ENCODE measurements at regions not wholly inside any gene's neighbourhood (a gene's known extent, or its start where the extent isn't known, plus 50 kb on each side); places are given as distances from the start of the nearest gene placed in this dataset.
"Not testable (repeated sequence)": the region's sequence is repeated elsewhere in the genome, so short reads cannot be mapped to it uniquely, and the experiment has no call there.

- DNase-seq = no peak
Measured at GRCh38 chr3:194029846-194030245, 106.1 kb upstream of the HES1 start.

GRCh38 chr3:194030372-194030771, 105.6 kb upstream of the HES1 start:
- DNase-seq = no peak

- no peak for DNase-seq
Measured at GRCh38 chr3:194031349-194031748, 104.6 kb upstream of the HES1 start.

- DNase-seq = no peak
Measured at GRCh38 chr3:194031867-194032635, 103.9 kb upstream of the HES1 start.

GRCh38 chr3:194032828-194033435, 103.0 kb upstream of the HES1 start:
- DNase-seq = no peak

- no peak for DNase-seq
Measured at GRCh38 chr3:194034346-194035336, 101.3 kb upstream of the HES1 start.

GRCh38 chr3:194035406-194036138, 100.4 kb upstream of the HES1 start:
- DNase-seq = no peak

- no peak for DNase-seq
Measured at GRCh38 chr3:194036842-194037241, 99.1 kb upstream of the HES1 start.

GRCh38 chr3:194038346-194038745, 97.6 kb upstream of the HES1 start:
- not testable (repeated sequence) for DNase-seq

GRCh38 chr3:194038960-194039359, 97.0 kb upstream of the HES1 start:
- no peak for DNase-seq

- no peak for DNase-seq
Measured at GRCh38 chr3:194040516-194041273, 95.3 kb upstream of the HES1 start.

GRCh38 chr3:194042927-194043326, 93.0 kb upstream of the HES1 start:
- no peak for DNase-seq

GRCh38 chr3:194043516-194043915, 92.4 kb upstream of the HES1 start:
- no peak for DNase-seq

GRCh38 chr3:194045289-194045688, 90.7 kb upstream of the HES1 start:
- DNase-seq = no peak

- DNase-seq = no peak
Measured at GRCh38 chr3:194045919-194046318, 90.0 kb upstream of the HES1 start.

- no peak for DNase-seq
Measured at GRCh38 chr3:194046531-194046930, 89.4 kb upstream of the HES1 start.

GRCh38 chr3:194046995-194047645, 88.8 kb upstream of the HES1 start:
- DNase-seq = peak; percentile 18 to 45

GRCh38 chr3:194049394-194049793, 86.6 kb upstream of the HES1 start:
- DNase-seq = no peak

- DNase-seq = no peak
Measured at GRCh38 chr3:194050782-194051320, 85.1 kb upstream of the HES1 start.

- DNase-seq = no peak
Measured at GRCh38 chr3:194051366-194052149, 84.4 kb upstream of the HES1 start.

Measured in NCI-H446 (cell line).